K562 (cell line): ENCODE measurements at regions not wholly inside any gene's neighbourhood (a gene's known extent, or its start where the extent isn't known, plus 50 kb on each side); places are given as distances from the start of the nearest gene placed in this dataset.

Experiments
- ATAC-seq: fragments of 200-7000 bp; cut with Tn5 transposase; 3 replicates; pipeline ENCODE4 v1.9.1; 2020; ENCODE audit warnings: moderate library complexity
- BruUV-seq: library from RNA; stranded (reverse); fragments of 400-500 nt; replicated peaks from 2 replicates; lab custom pipeline; 2021; lab: Mats Ljungman, UMichigan
- CTCF ChIA-PET: fragments of 300-600 bp; formaldehyde crosslinking; extraction: SDS; loops from one replicate; lab custom pipeline; 2021; ENCODE audit warnings: low intra/inter-chr PET ratio; lab: Yijun Ruan, JAX
- POLR2A ChIA-PET: fragments of 300-600, 350-650 bp; sonication (Branson Sonifier 250); formaldehyde crosslinking; extraction: SDS; loops from one replicate; lab custom pipeline; 2021; ENCODE audit warnings: antibody characterized with exemption, inconsistent platforms; lab: Yijun Ruan, JAX
- DNase-seq, 4 experiments: peaks; one replicate each; pipeline versions ENCODE4 v3.0.0 to v3.0.0-alpha.2; 2011 to 2018; ENCODE audit warnings: low spot score in 3 of 4, mixed read lengths in 3 of 4; ENCODE audit errors: extremely low read depth in 1 of 4
- FAIRE-seq: peaks from 2 replicates; lab custom pipeline; 2011; peaks lifted over from hg19 to GRCh38; lab: Jason Lieb, UNC
- H2AFZ ChIP-seq: 2 replicates; pipeline ENCODE4 v1.6.0; 2011; ENCODE audit warnings: low read depth, low read length, control low read depth, inconsistent platforms
- H3K27ac ChIP-seq: fragments of 200-600 bp; 3 replicates; pipeline ENCODE4 v1.8.0; 2011; ENCODE audit warnings: low read depth, mild to moderate bottlenecking, control low read depth, inconsistent platforms, low read length, moderate library complexity, mixed read lengths; ENCODE audit errors: extremely low read depth
- H3K27me3 ChIP-seq, 2 experiments: fragments of 300-600 bp in 1 of 2; 2 replicates in 1 of 2; 3 replicates in 1 of 2; pipeline versions ENCODE4 v1.6.0 to v1.8.0; 2011; ENCODE audit warnings: inconsistent platforms in 2 of 2, low read length in 2 of 2, mild to moderate bottlenecking in 1 of 2, mixed read lengths in 1 of 2, moderate library complexity in 1 of 2; ENCODE audit not compliant: control insufficient read depth in 2 of 2, insufficient read depth in 2 of 2
- H3K36me3 ChIP-seq: fragments of 300-600 bp; 3 replicates; pipeline ENCODE4 v1.8.0; 2011; ENCODE audit warnings: mild to moderate bottlenecking, low read length, inconsistent platforms; ENCODE audit not compliant: control insufficient read depth, insufficient read depth
- H3K4me1 ChIP-seq, 2 experiments: fragments of 200-600 bp in 1 of 2; replicated peaks in 1 of 2; 2 replicates in 1 of 2; 3 replicates in 1 of 2; pipeline versions ENCODE4 v1.5.1 to v1.8.0; 2011; ENCODE audit warnings: inconsistent platforms in 2 of 2, low read length in 2 of 2, mild to moderate bottlenecking in 1 of 2, mixed read lengths in 1 of 2, moderate library complexity in 1 of 2; ENCODE audit not compliant: control insufficient read depth in 2 of 2, insufficient read depth in 2 of 2
- H3K4me2 ChIP-seq: 2 replicates; pipeline ENCODE4 v1.6.1; 2011; ENCODE audit warnings: low read length, control low read depth, inconsistent platforms, mixed read lengths; ENCODE audit not compliant: insufficient read depth
- H3K4me3 ChIP-seq: fragments of 200-600 bp; sonication (generic), shearing (Covaris generic); 2 replicates; pipeline ENCODE4 v1.5.1; 2016; ENCODE audit warnings: control low read depth, inconsistent platforms
- H3K79me2 ChIP-seq: fragments of 200-600 bp; 3 replicates; pipeline ENCODE4 v1.8.0; 2011; ENCODE audit warnings: low read length, inconsistent platforms; ENCODE audit not compliant: control insufficient read depth, insufficient read depth
- H3K9ac ChIP-seq, 2 experiments: 2 replicates each; pipeline versions ENCODE4 v1.6.0 to v1.6.1; 2011; ENCODE audit warnings: low read depth in 2 of 2, low read length in 2 of 2, control low read depth in 1 of 2, inconsistent platforms in 1 of 2, mild to moderate bottlenecking in 1 of 2, mixed read lengths in 1 of 2; ENCODE audit not compliant: insufficient read depth in 1 of 2
- H3K9me1 ChIP-seq: one replicate; pipeline ENCODE4 v1.6.0; 2011; ENCODE audit warnings: inconsistent platforms, mild to moderate bottlenecking, low read length, moderate library complexity; ENCODE audit not compliant: control insufficient read depth, insufficient read depth
- H3K9me3 ChIP-seq: replicated peaks from 2 replicates; pipeline ENCODE4 v1.5.1; 2011; ENCODE audit warnings: low read depth, low read length, inconsistent platforms; ENCODE audit not compliant: control insufficient read depth, insufficient read depth
- H4K20me1 ChIP-seq: replicated peaks from 2 replicates; pipeline ENCODE4 v1.6.1; 2011; ENCODE audit warnings: low read length, inconsistent platforms, mixed read lengths; ENCODE audit not compliant: control insufficient read depth, insufficient read depth
- ARID1B ChIP-seq: fragments of 450-650 bp; IDR thresholded peaks from 2 replicates; pipeline ENCODE4 v1.6.1; 2016; ENCODE audit warnings: antibody characterized with exemption, mild to moderate bottlenecking, inconsistent platforms
- BRD9 ChIP-seq: fragments of 450-650 bp; IDR thresholded peaks from 2 replicates; pipeline ENCODE4 v1.6.1; 2018; ENCODE audit warnings: low read depth; ENCODE audit not compliant: partially characterized antibody
- FUS ChIP-seq: fragments of 200-400 bp; formaldehyde crosslinking; optimal IDR thresholded peaks from 2 replicates; pipeline ENCODE3; 2017; ENCODE audit warnings: low read depth, low read length
- KDM4B ChIP-seq, 2 experiments: fragments of 450-650 bp in 1 of 2; sonication (generic) in 1 of 2; IDR thresholded peaks; 2 replicates each; pipeline ENCODE4 v1.6.1; 2016 to 2017; ENCODE audit warnings: borderline replicate concordance in 2 of 2, antibody characterized with exemption in 1 of 2, low read depth in 1 of 2, mild to moderate bottlenecking in 1 of 2
- MBD2 ChIP-seq: sonication (generic); IDR thresholded peaks from 2 replicates; pipeline ENCODE4 v1.6.1; 2016; ENCODE audit warnings: low read depth, borderline replicate concordance
- PHF8 ChIP-seq: fragments of 200-600 bp; sonication (generic); IDR thresholded peaks from 2 replicates; pipeline ENCODE4 v1.6.1; 2012; ENCODE audit warnings: mixed run types, mild to moderate bottlenecking, inconsistent platforms, low read length, moderate library complexity, borderline replicate concordance
- PTRF ChIP-seq: fragments of 450-650 bp; IDR thresholded peaks from 2 replicates; pipeline ENCODE4 v1.6.1; 2016; ENCODE audit warnings: mild to moderate bottlenecking, missing genetic modification characterization, missing compliant biosample characterization
- RFX1 ChIP-seq: fragments of 450-650 bp; IDR thresholded peaks from 2 replicates; pipeline ENCODE4 v1.6.1; 2016; ENCODE audit warnings: mild to moderate bottlenecking, moderate library complexity
- SMARCA4 ChIP-seq: fragments of 450-650 bp; IDR thresholded peaks from 2 replicates; pipeline ENCODE4 v1.6.1; 2016
- SPI1 ChIP-seq: IDR thresholded peaks from 2 replicates; pipeline ENCODE4 v1.6.1; 2011; ENCODE audit warnings: low read depth, low read length, control low read depth, borderline replicate concordance
- TAF15 ChIP-seq: fragments of 200-400 bp; formaldehyde crosslinking; IDR thresholded peaks from 2 replicates; pipeline ENCODE4 v1.6.1; 2017; ENCODE audit warnings: mild to moderate bottlenecking, low read depth, low read length, moderate library complexity
- TBL1XR1 ChIP-seq, 2 experiments: IDR thresholded peaks; 2 replicates each; pipeline ENCODE4 v1.6.1; 2012; ENCODE audit warnings: improper control_type of control experiment in 2 of 2, low read length in 2 of 2, mild to moderate bottlenecking in 1 of 2
- TSC22D4 ChIP-seq: fragments of 450-650 bp; IDR thresholded peaks from 2 replicates; pipeline ENCODE4 v1.6.1; 2016; ENCODE audit warnings: missing genetic modification characterization, missing biosample characterization, control low read depth
- ZBTB17 ChIP-seq: fragments of 450-650 bp; formaldehyde crosslinking; IDR thresholded peaks from 2 replicates; pipeline ENCODE4 v1.4.0; 2020; ENCODE audit warnings: mild to moderate bottlenecking
- ZC3H4 ChIP-seq: sonication (generic); formaldehyde crosslinking; IDR thresholded peaks from 2 replicates; pipeline ENCODE4 v1.9.0; 2021; ENCODE audit warnings: missing genetic modification reagents, borderline replicate concordance
- ZNF212 ChIP-seq: fragments of 450-650 bp; formaldehyde crosslinking; IDR thresholded peaks from 2 replicates; pipeline ENCODE4 v1.4.0; 2020; ENCODE audit warnings: mild to moderate bottlenecking
- WGBS: fragments of 100-300 bp; shearing (Covaris generic); methylation state at CpG from one replicate; pipeline ENCODE4 v1.1.6; 2016; ENCODE audit warnings: low coverage, mixed read lengths; ENCODE audit not compliant: insufficient coverage; ENCODE audit errors: missing lambda C conversion rate; 5-methylcytosine and 5-hydroxymethylcytosine counted together
- in situ Hi-C: fragments of 300-500 bp; cut with MboI; formaldehyde crosslinking; loops from 4 replicates; pipeline ENCODE4 v1.15.0; 2018; ENCODE audit warnings: inconsistent platforms, mixed read lengths
- intact Hi-C: fragments of 100-400 bp; cut with micrococcal nuclease; formaldehyde crosslinking; loops from 2 replicates; pipeline ENCODE4 v1.14.2; 2022

DNA sequence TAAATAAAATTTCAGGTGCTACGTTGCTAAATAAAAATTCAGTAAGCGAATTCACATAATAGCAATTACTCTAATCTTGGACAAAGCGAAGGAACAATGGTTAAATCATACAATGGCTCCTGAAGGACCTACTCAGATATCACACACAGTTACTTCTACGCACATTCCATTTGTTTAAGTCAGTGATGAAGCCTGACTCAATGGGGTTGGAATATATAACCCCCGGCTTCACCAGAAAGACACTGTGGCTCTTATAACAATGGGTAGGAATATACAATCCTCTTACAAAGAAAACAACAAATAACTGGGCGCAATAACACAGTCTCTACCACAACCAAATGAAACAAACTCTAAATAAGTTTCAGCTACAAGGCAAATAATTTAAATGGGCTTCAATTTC is 349.5 kb downstream of the IRS1 start:
- no TSS peak for BruUV-seq
- in situ Hi-C loops: no loop called here
- Histone ChIP-seq H3K79me2 (no peaks in the 10 kb centered on the region), H3K36me3 (no peaks in the 10 kb centered on the region), H3K4me2 (no peak overlapping the region), H3K4me3 (no peak overlapping the region), H3K9me3 (no peaks in the 10 kb centered on the region), H3K27ac (no peak overlapping the region), H3K4me1 (no peaks in the 10 kb centered on the region), H3K27me3 (no peaks in the 10 kb centered on the region), H3K9ac (no peak overlapping the region), H3K9me1 (no peaks in the 10 kb centered on the region), H2AFZ (no peak overlapping the region), H4K20me1 (no peaks in the 10 kb centered on the region)
- intact Hi-C loops: no loop called here
- ChIA-PET POLR2A (no interaction called here), CTCF (no interaction called here)
- ATAC-seq (no peak), DNase-seq (no peak), FAIRE-seq (no peak)
- no peak for TF ChIP-seq TAF15
- no peak for TF ChIP-seq PHF8
- TF ChIP-seq ZBTB17: no peak
- no peak for TF ChIP-seq KDM4B (IDR thresholded peaks at IDR 0.05; ENCODE audit: borderline replicate concordance in 2 of 2, low read depth in 1 of 2)
- no peak for TF ChIP-seq ZNF212 (CRISPR knock-in tag)
- no peak for TF ChIP-seq SMARCA4
- TF ChIP-seq SPI1: no peak
- no peak for TF ChIP-seq ZC3H4
- no peak for TF ChIP-seq BRD9
- TF ChIP-seq FUS: no peak
- TF ChIP-seq TBL1XR1 (IDR thresholded peaks at IDR 0.05; ENCODE audit: low read length in 2 of 2): no peak
- TF ChIP-seq ARID1B: no peak
- TF ChIP-seq MBD2: no peak
- TF ChIP-seq TSC22D4 (tag): no peak
- no peak for TF ChIP-seq RFX1
- TF ChIP-seq PTRF (tag): no peak
- WGBS: 0% methylated on average over 6 of the region's 6 CpGs
